ENCODE measurements at regions not wholly inside any gene's neighbourhood (a gene's known extent, or its start where the extent isn't known, plus 50 kb on each side); places are given as distances from the start of the nearest gene placed in this dataset.
"Not testable (repeated sequence)": the region's sequence is repeated elsewhere in the genome, so short reads cannot be mapped to it uniquely, and the experiment has no call there.

DNA sequence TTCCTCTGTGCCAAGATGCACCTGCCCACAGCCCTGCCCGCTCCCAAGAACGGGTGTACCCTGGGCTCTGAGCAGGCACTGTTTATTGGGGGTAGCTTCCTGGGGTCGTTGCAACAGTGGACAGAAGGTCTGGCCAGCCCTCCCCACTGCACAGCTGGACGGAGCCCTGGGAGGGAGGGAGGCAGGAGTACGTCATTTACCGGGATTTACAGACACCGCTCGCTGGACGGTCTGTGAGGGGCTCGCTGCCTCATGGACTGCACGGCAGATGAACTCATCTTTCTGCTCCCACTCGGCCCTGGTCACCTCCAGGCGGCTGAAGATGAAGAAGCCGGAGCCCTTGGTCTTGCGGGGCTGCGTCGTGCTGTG, 195.2 kb downstream of the TMEM121 start:
- TF ChIP-seq, protein P1, sequence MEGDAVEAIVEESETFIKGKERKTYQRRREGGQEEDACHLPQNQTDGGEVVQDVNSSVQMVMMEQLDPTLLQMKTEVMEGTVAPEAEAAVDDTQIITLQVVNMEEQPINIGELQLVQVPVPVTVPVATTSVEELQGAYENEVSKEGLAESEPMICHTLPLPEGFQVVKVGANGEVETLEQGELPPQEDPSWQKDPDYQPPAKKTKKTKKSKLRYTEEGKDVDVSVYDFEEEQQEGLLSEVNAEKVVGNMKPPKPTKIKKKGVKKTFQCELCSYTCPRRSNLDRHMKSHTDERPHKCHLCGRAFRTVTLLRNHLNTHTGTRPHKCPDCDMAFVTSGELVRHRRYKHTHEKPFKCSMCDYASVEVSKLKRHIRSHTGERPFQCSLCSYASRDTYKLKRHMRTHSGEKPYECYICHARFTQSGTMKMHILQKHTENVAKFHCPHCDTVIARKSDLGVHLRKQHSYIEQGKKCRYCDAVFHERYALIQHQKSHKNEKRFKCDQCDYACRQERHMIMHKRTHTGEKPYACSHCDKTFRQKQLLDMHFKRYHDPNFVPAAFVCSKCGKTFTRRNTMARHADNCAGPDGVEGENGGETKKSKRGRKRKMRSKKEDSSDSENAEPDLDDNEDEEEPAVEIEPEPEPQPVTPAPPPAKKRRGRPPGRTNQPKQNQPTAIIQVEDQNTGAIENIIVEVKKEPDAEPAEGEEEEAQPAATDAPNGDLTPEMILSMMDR (IDR thresholded peaks at IDR 0.05; ENCODE audit: low read depth, low read length) = not testable (repeated sequence)
- TF ChIP-seq POLR2A (IDR thresholded peaks at IDR 0.05; ENCODE audit: extremely low read depth, insufficient read length) = not testable (repeated sequence)

Measured in NB4 (cell line).